ENCODE measurements at regions not wholly inside any gene's neighbourhood (a gene's known extent, or its start where the extent isn't known, plus 50 kb on each side); places are given as distances from the start of the nearest gene placed in this dataset.

GRCh38 chr4:160631044-160631443 lies 1528.2 kb downstream of the RAPGEF2 start:
- TF ChIP-seq TCF7L2 (IDR thresholded peaks at IDR 0.05; ENCODE audit: low read depth, low read length) (no peak), CTCF (IDR thresholded peaks at IDR 0.05) (no peak), POLR2AphosphoS5 (IDR thresholded peaks at IDR 0.05; ENCODE audit: low read depth, low read length) (no peak), SIN3A (IDR thresholded peaks at IDR 0.05; ENCODE audit: borderline replicate concordance, insufficient read depth, low read depth, low read length) (no peak), REST (IDR thresholded peaks at IDR 0.05; ENCODE audit: insufficient read depth in 1 of 2, low read depth in 2 of 2, low read length in 1 of 2) (no peak)

Measured in Panc1 (cell line).